ENCODE measurements at regions not wholly inside any gene's neighbourhood (a gene's known extent, or its start where the extent isn't known, plus 50 kb on each side); places are given as distances from the start of the nearest gene placed in this dataset.

GRCh38 chr16:86931410-86931941 lies 353.1 kb downstream of the FOXL1 start:
- Histone ChIP-seq H3K4me3 (ENCODE audit: low read depth in 1 of 3, low read length in 3 of 3) (no peak overlapping the region), H3K9me3 (ENCODE audit: control insufficient read depth in 4 of 4, low read length in 3 of 4) (peaks cover 0 to 6% (median 0%) of the 10 kb centered on the region in 4 donors), H3K27ac (ENCODE audit: low read depth in 1 of 2, low read length in 2 of 2) (no peak overlapping the region), H3K27me3 (ENCODE audit: control insufficient read depth in 4 of 4, insufficient read depth in 4 of 4, low read length in 3 of 4) (peaks cover 0 to 16% (median 2%) of the 10 kb centered on the region in 4 donors), H3K9ac (ENCODE audit: low read depth in 1 of 2, low read length in 2 of 2) (no peak overlapping the region), H3K36me3 (ENCODE audit: control insufficient read depth in 4 of 4, insufficient read depth in 3 of 4, low read depth in 1 of 4, low read length in 3 of 4) (no peaks in the 10 kb centered on the region), H3K4me1 (ENCODE audit: control insufficient read depth in 4 of 4, insufficient read depth in 4 of 4, low read length in 3 of 4) (peaks cover 0 to 3% (median 2%) of the 10 kb centered on the region in 4 donors)
- DNase-seq (ENCODE audit: low spot score): no peak
- no peak for TF ChIP-seq SP1 (IDR thresholded peaks at IDR 0.05)
- TF ChIP-seq FOXA1 (IDR thresholded peaks at IDR 0.05): no peak
- no peak for TF ChIP-seq JUND (IDR thresholded peaks at IDR 0.05)
- no peak for TF ChIP-seq HNF4A (conservative IDR thresholded peaks at IDR 0.05)
- TF ChIP-seq NR2F2 (IDR thresholded peaks at IDR 0.05): peak; percentile 56
- TF ChIP-seq EGR1 (IDR thresholded peaks at IDR 0.05; ENCODE audit: low read depth in 2 of 2): no peak
- 58% methylated on average over 26 of the region's 26 CpGs for WGBS

GRCh38 chr16:86932130-86932982 lies 354.0 kb downstream of the FOXL1 start:
- no peak for DNase-seq (ENCODE audit: low spot score)
- H3K9ac ChIP-seq (ENCODE audit: low read depth in 1 of 2, low read length in 2 of 2): no peak overlapping the region
- H3K27me3 ChIP-seq (ENCODE audit: control insufficient read depth in 4 of 4, insufficient read depth in 4 of 4, low read length in 3 of 4): peaks cover 0 to 13% (median 2%) of the 10 kb centered on the region in 4 donors
- H3K36me3 ChIP-seq (ENCODE audit: control insufficient read depth in 4 of 4, insufficient read depth in 3 of 4, low read depth in 1 of 4, low read length in 3 of 4): no peaks in the 10 kb centered on the region
- H3K27ac ChIP-seq (ENCODE audit: low read depth in 1 of 2, low read length in 2 of 2): no peak overlapping the region
- H3K9me3 ChIP-seq (ENCODE audit: control insufficient read depth in 4 of 4, low read length in 3 of 4): peaks cover 0 to 6% (median 0%) of the 10 kb centered on the region in 4 donors
- no peak overlapping the region for H3K4me3 ChIP-seq (ENCODE audit: low read depth in 1 of 3, low read length in 3 of 3)
- H3K4me1 ChIP-seq (ENCODE audit: control insufficient read depth in 4 of 4, insufficient read depth in 4 of 4, low read length in 3 of 4): peaks cover 0 to 3% (median 2%) of the 10 kb centered on the region in 4 donors
- TF ChIP-seq, protein P1, sequence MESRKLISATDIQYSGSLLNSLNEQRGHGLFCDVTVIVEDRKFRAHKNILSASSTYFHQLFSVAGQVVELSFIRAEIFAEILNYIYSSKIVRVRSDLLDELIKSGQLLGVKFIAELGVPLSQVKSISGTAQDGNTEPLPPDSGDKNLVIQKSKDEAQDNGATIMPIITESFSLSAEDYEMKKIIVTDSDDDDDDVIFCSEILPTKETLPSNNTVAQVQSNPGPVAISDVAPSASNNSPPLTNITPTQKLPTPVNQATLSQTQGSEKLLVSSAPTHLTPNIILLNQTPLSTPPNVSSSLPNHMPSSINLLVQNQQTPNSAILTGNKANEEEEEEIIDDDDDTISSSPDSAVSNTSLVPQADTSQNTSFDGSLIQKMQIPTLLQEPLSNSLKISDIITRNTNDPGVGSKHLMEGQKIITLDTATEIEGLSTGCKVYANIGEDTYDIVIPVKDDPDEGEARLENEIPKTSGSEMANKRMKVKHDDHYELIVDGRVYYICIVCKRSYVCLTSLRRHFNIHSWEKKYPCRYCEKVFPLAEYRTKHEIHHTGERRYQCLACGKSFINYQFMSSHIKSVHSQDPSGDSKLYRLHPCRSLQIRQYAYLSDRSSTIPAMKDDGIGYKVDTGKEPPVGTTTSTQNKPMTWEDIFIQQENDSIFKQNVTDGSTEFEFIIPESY (IDR thresholded peaks at IDR 0.05): no peak
- TF ChIP-seq GABPA (IDR thresholded peaks at IDR 0.05 in 1 of 2, conservative IDR thresholded peaks at IDR 0.05 in 1 of 2) (no peak), NR2F2 (IDR thresholded peaks at IDR 0.05) (no peak), SP1 (IDR thresholded peaks at IDR 0.05) (no peak), YY1 (IDR thresholded peaks at IDR 0.05) (no peak), FOXA2 (IDR thresholded peaks at IDR 0.05) (no peak), RAD21 (IDR thresholded peaks at IDR 0.05) (no peak), TAF1 (conservative IDR thresholded peaks at IDR 0.05) (no peak), ATF3 (IDR thresholded peaks at IDR 0.05) (no peak), FOXA1 (IDR thresholded peaks at IDR 0.05) (no peak), HNF4G (IDR thresholded peaks at IDR 0.05) (no peak), EGR1 (IDR thresholded peaks at IDR 0.05; ENCODE audit: low read depth in 2 of 2) (no peak), JUND (IDR thresholded peaks at IDR 0.05) (no peak), RXRA (IDR thresholded peaks at IDR 0.05) (no peak)
- TF ChIP-seq, protein P2, sequence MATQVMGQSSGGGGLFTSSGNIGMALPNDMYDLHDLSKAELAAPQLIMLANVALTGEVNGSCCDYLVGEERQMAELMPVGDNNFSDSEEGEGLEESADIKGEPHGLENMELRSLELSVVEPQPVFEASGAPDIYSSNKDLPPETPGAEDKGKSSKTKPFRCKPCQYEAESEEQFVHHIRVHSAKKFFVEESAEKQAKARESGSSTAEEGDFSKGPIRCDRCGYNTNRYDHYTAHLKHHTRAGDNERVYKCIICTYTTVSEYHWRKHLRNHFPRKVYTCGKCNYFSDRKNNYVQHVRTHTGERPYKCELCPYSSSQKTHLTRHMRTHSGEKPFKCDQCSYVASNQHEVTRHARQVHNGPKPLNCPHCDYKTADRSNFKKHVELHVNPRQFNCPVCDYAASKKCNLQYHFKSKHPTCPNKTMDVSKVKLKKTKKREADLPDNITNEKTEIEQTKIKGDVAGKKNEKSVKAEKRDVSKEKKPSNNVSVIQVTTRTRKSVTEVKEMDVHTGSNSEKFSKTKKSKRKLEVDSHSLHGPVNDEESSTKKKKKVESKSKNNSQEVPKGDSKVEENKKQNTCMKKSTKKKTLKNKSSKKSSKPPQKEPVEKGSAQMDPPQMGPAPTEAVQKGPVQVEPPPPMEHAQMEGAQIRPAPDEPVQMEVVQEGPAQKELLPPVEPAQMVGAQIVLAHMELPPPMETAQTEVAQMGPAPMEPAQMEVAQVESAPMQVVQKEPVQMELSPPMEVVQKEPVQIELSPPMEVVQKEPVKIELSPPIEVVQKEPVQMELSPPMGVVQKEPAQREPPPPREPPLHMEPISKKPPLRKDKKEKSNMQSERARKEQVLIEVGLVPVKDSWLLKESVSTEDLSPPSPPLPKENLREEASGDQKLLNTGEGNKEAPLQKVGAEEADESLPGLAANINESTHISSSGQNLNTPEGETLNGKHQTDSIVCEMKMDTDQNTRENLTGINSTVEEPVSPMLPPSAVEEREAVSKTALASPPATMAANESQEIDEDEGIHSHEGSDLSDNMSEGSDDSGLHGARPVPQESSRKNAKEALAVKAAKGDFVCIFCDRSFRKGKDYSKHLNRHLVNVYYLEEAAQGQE (IDR thresholded peaks at IDR 0.05): no peak
- WGBS: 91% methylated on average over 8 of the region's 8 CpGs

Data from liver (tissue), 7 donors.